HepG2 (cell line): ENCODE measurements at regions not wholly inside any gene's neighbourhood (a gene's known extent, or its start where the extent isn't known, plus 50 kb on each side); places are given as distances from the start of the nearest gene placed in this dataset.

ENCODE experiments used
- ATAC-seq: fragments of 200-7000 bp; cut with Tn5 transposase; 3 replicates; pipeline ENCODE4 v1.9.1; 2020; ENCODE audit warnings: mild to moderate bottlenecking, moderate library complexity
- BruUV-seq: library from RNA; stranded (reverse); fragments of 400-500 nt; replicated peaks from 2 replicates; lab custom pipeline; 2021; lab: Mats Ljungman, UMichigan
- CTCF ChIA-PET: fragments of 300-600 bp; formaldehyde crosslinking; extraction: SDS; loops from one replicate; lab custom pipeline; 2021; ENCODE audit warnings: low total read pairs, inconsistent platforms, low intra/inter-chr PET ratio; lab: Yijun Ruan, JAX
- POLR2A ChIA-PET: fragments of 350-600 bp; sonication (Branson Sonifier 250); formaldehyde crosslinking; loops from one replicate; lab custom pipeline; 2020; ENCODE audit warnings: antibody characterized with exemption, inconsistent platforms; lab: Yijun Ruan, JAX
- DNase-seq: peaks from one replicate; pipeline ENCODE4 v3.0.0-alpha.2; 2015; ENCODE audit warnings: low spot score
- FAIRE-seq: peaks from 3 replicates; lab custom pipeline; 2011; peaks lifted over from hg19 to GRCh38; lab: Jason Lieb, UNC
- H2AFZ ChIP-seq: one replicate; pipeline ENCODE4 v1.6.1; 2011; ENCODE audit warnings: low read length, inconsistent platforms
- H3K27ac ChIP-seq: fragments of 300-600 bp; 3 replicates; pipeline ENCODE4 v1.8.0; 2011; ENCODE audit warnings: mixed run types, mild to moderate bottlenecking, mixed read lengths, low read length, inconsistent platforms; ENCODE audit not compliant: insufficient read depth; ENCODE audit errors: extremely low read length
- H3K27me3 ChIP-seq, 2 experiments: fragments of 200-600 bp in 1 of 2; 2 replicates in 1 of 2; 3 replicates in 1 of 2; pipeline versions ENCODE4 v1.6.0 to v1.8.0; 2011; ENCODE audit warnings: low read length in 2 of 2, mild to moderate bottlenecking in 2 of 2, moderate library complexity in 2 of 2, inconsistent platforms in 1 of 2; ENCODE audit not compliant: insufficient read depth in 2 of 2, control insufficient read depth in 1 of 2
- H3K36me3 ChIP-seq, 2 experiments: fragments of 200-600 bp in 1 of 2; replicated peaks in 1 of 2; 2 replicates in 1 of 2; 3 replicates in 1 of 2; pipeline versions ENCODE4 v1.5.1 to v1.8.0; 2011; ENCODE audit warnings: low read length in 2 of 2, inconsistent platforms in 1 of 2; ENCODE audit not compliant: insufficient read depth in 2 of 2, control insufficient read depth in 1 of 2
- H3K4me1 ChIP-seq: 2 replicates; pipeline ENCODE4 v1.5.1; 2012; ENCODE audit warnings: low read length, inconsistent platforms; ENCODE audit not compliant: insufficient read depth
- H3K4me2 ChIP-seq: 2 replicates; pipeline ENCODE4 v1.6.0; 2011; ENCODE audit warnings: low read depth, low read length, inconsistent platforms
- H3K4me3 ChIP-seq, 3 experiments: fragments of 200-600 bp in 1 of 3; sonication (generic), shearing (Covaris generic) in 1 of 3; replicated peaks in 1 of 3; 2 replicates each; pipeline ENCODE4 v1.5.1; 2011 to 2016; ENCODE audit warnings: low read length in 3 of 3, inconsistent platforms in 2 of 3, low read depth in 2 of 3, mild to moderate bottlenecking in 2 of 3, control low read depth in 1 of 3, mixed read lengths in 1 of 3; ENCODE audit not compliant: insufficient read depth in 1 of 3
- H3K79me2 ChIP-seq: one replicate; pipeline ENCODE4 v1.6.1; 2011; ENCODE audit warnings: low read length, inconsistent platforms; ENCODE audit not compliant: insufficient read depth
- H3K9ac ChIP-seq: 2 replicates; pipeline ENCODE4 v1.6.0; 2011; ENCODE audit warnings: mild to moderate bottlenecking, low read depth, low read length, inconsistent platforms; ENCODE audit not compliant: insufficient read depth
- H3K9me3 ChIP-seq: 2 replicates; pipeline ENCODE4 v1.5.1; 2012; ENCODE audit warnings: mild to moderate bottlenecking, low read length
- H4K20me1 ChIP-seq: 2 replicates; pipeline ENCODE4 v1.6.0; 2011; ENCODE audit warnings: inconsistent platforms, mild to moderate bottlenecking, low read length, moderate library complexity; ENCODE audit not compliant: insufficient read depth
- BRCA1 ChIP-seq: sonication (generic); formaldehyde crosslinking; IDR thresholded peaks from 2 replicates; pipeline ENCODE4 v1.4.0; 2020; ENCODE audit warnings: missing genetic modification reagents
- CBX2 ChIP-seq, 2 experiments: fragments of 200-600 bp in 1 of 2; sonication (generic); formaldehyde crosslinking in 1 of 2; IDR thresholded peaks; 2 replicates each; pipeline versions ENCODE4 v1.7.0 to v1.8.1; 2018 to 2022; ENCODE audit warnings: low read depth in 2 of 2, low read length in 1 of 2, mild to moderate bottlenecking in 1 of 2, missing genetic modification reagents in 1 of 2
- CREB1 ChIP-seq, 2 experiments: fragments of 450-650 bp in 1 of 2; IDR thresholded peaks; 2 replicates each; pipeline ENCODE4 v1.6.1; 2016 to 2017; ENCODE audit warnings: control low read depth in 1 of 2, mild to moderate bottlenecking in 1 of 2, missing compliant biosample characterization in 1 of 2, missing genetic modification characterization in 1 of 2
- DR1 ChIP-seq: sonication (generic); formaldehyde crosslinking; IDR thresholded peaks from 2 replicates; pipeline ENCODE4 v1.8.0; 2021; ENCODE audit warnings: mild to moderate bottlenecking, missing genetic modification reagents, inconsistent platforms
- EZH2 ChIP-seq: conservative IDR thresholded peaks from 2 replicates; pipeline ENCODE4 v1.6.1; 2012; ENCODE audit warnings: mild to moderate bottlenecking, low read depth, low read length, moderate library complexity
- GPBP1L1 ChIP-seq: sonication (generic); formaldehyde crosslinking; IDR thresholded peaks from 2 replicates; pipeline ENCODE4 v1.5.0; 2020; ENCODE audit warnings: mild to moderate bottlenecking, missing genetic modification reagents
- RBAK ChIP-seq: sonication (generic); formaldehyde crosslinking; IDR thresholded peaks from 2 replicates; pipeline ENCODE4 v1.5.1; 2020; ENCODE audit warnings: mild to moderate bottlenecking, missing genetic modification reagents
- RERE ChIP-seq: IDR thresholded peaks from 2 replicates; pipeline ENCODE4 v1.6.1; 2016; ENCODE audit warnings: low read depth, missing genetic modification reagents, missing compliant biosample characterization
- SMAD9 ChIP-seq: sonication (generic); formaldehyde crosslinking; IDR thresholded peaks from 2 replicates; pipeline ENCODE4 v1.5.1; 2020; ENCODE audit warnings: mild to moderate bottlenecking, missing genetic modification reagents
- SPEN ChIP-seq: sonication (generic); formaldehyde crosslinking; IDR thresholded peaks from 2 replicates; pipeline ENCODE4 v1.5.1; 2020; ENCODE audit warnings: low read depth, mild to moderate bottlenecking, missing genetic modification reagents
- SRSF1 ChIP-seq: fragments of 200-400 bp; formaldehyde crosslinking; optimal IDR thresholded peaks from 2 replicates; pipeline ENCODE3; 2017; ENCODE audit warnings: mild to moderate bottlenecking, low read depth, low read length, moderate library complexity
- TARDBP ChIP-seq: sonication (generic); formaldehyde crosslinking; IDR thresholded peaks from 2 replicates; pipeline ENCODE4 v1.8.0; 2022; ENCODE audit warnings: mild to moderate bottlenecking, missing genetic modification reagents
- TCF7 ChIP-seq: sonication (generic); IDR thresholded peaks from 2 replicates; pipeline ENCODE4 v1.6.1; 2016; ENCODE audit warnings: antibody characterized with exemption, low read depth
- TP53 ChIP-seq: sonication (generic); formaldehyde crosslinking; conservative IDR thresholded peaks from 2 replicates; pipeline ENCODE4 v1.4.0; 2020; ENCODE audit warnings: missing genetic modification reagents
- ZIK1 ChIP-seq: sonication (generic); formaldehyde crosslinking; IDR thresholded peaks from 2 replicates; pipeline ENCODE4 v1.5.0; 2020; ENCODE audit warnings: mild to moderate bottlenecking, low read depth, missing genetic modification reagents, borderline replicate concordance
- ZNF230 ChIP-seq: sonication (generic); formaldehyde crosslinking; IDR thresholded peaks from 2 replicates; pipeline ENCODE4 v1.4.0; 2020; ENCODE audit warnings: mild to moderate bottlenecking, missing genetic modification reagents
- ZNF569 ChIP-seq: sonication (generic); formaldehyde crosslinking; IDR thresholded peaks from 2 replicates; pipeline ENCODE4 v1.5.0; 2020; ENCODE audit warnings: mild to moderate bottlenecking, missing genetic modification reagents, moderate library complexity, borderline replicate concordance
- ZSCAN29 ChIP-seq: sonication (generic); formaldehyde crosslinking; conservative IDR thresholded peaks from 2 replicates; pipeline ENCODE4 v1.4.0; 2020; ENCODE audit warnings: mild to moderate bottlenecking, missing genetic modification reagents
- WGBS: methylation state at CpG from one replicate; pipeline ENCODE4 v1.1.6; 2017; ENCODE audit warnings: low lambda C conversion rate; 5-methylcytosine and 5-hydroxymethylcytosine counted together
- in situ Hi-C: cut with HindIII; loops from 2 replicates; pipeline ENCODE4 v1.10.0; 2017; ENCODE audit warnings: low pct_unique_long_range_greater_than_20kb; ENCODE audit not compliant: extremely low pct_ligation_motif_present
- intact Hi-C: fragments of 100-400 bp; cut with micrococcal nuclease; formaldehyde crosslinking; loops from one replicate; pipeline ENCODE4 v1.10.0; 2022; ENCODE audit not compliant: unreplicated experiment

- no peak for TF ChIP-seq SPEN (CRISPR knock-in tag)
- TF ChIP-seq TARDBP (CRISPR knock-in tag), result no peak
- TF ChIP-seq, all 625 proteins: peak for 0
Observed at GRCh38 chr14:29075761-29076160, 309.2 kb downstream of the FOXG1 start (continued).

GRCh38 chr14:29077916-29078315 is 311.3 kb downstream of the FOXG1 start:
- ATAC-seq (no peak), FAIRE-seq (no peak), DNase-seq (no peak)
- ChIA-PET POLR2A (no interaction called here), CTCF (no interaction called here)
- in situ Hi-C loops (no loop called here), intact Hi-C loops (no loop called here)
- Histone ChIP-seq H3K4me2 (no peak overlapping the region), H3K79me2 (no peaks in the 10 kb centered on the region), H3K9ac (no peak overlapping the region), H3K27me3 (no peaks in the 10 kb centered on the region), H4K20me1 (no peaks in the 10 kb centered on the region), H3K9me3 (peaks cover 73% of the 10 kb centered on the region), H3K36me3 (no peaks in the 10 kb centered on the region), H3K27ac (no peak overlapping the region), H3K4me3 (no peak overlapping the region), H2AFZ (no peak overlapping the region), H3K4me1 (no peaks in the 10 kb centered on the region)
- TF ChIP-seq ZIK1 (CRISPR knock-in tag) (no peak), TCF7 (no peak), TP53 (CRISPR knock-in tag) (no peak), SRSF1 (no peak), RERE (CRISPR knock-in tag) (no peak), CBX2 (IDR thresholded peaks at IDR 0.05; ENCODE audit: low read depth, low read length) (no peak), CBX2 (CRISPR knock-in tag; IDR thresholded peaks at IDR 0.05; ENCODE audit: low read depth) (no peak), RBAK (CRISPR knock-in tag) (no peak), ZNF230 (CRISPR knock-in tag) (no peak), EZH2 (no peak), BRCA1 (CRISPR knock-in tag) (no peak), ZSCAN29 (CRISPR knock-in tag) (no peak), CREB1 (IDR thresholded peaks at IDR 0.05) (no peak), CREB1 (CRISPR knock-in tag; IDR thresholded peaks at IDR 0.05) (no peak), ZNF569 (CRISPR knock-in tag) (no peak), GPBP1L1 (CRISPR knock-in tag) (no peak), SMAD9 (no peak), DR1 (CRISPR knock-in tag) (no peak)
- WGBS, result 32% methylated on average over 2 of the region's 2 CpGs
- BruUV-seq, result no TSS peak
